ENCODE measurements at regions not wholly inside any gene's neighbourhood (a gene's known extent, or its start where the extent isn't known, plus 50 kb on each side); places are given as distances from the start of the nearest gene placed in this dataset.

- peaks cover 6% of the 10 kb centered on the region for H3K4me1 ChIP-seq
- WGBS, 2 donors = 91 to 93% methylated on average over 3 of the region's 3 CpGs
- H3K36me3 ChIP-seq (replicated peaks in 1 of 2; ENCODE audit: insufficient read depth in 1 of 2, low read depth in 2 of 2) = no peaks in the 10 kb centered on the region
- no peaks in the 10 kb centered on the region for H3K9me3 ChIP-seq
- intact Hi-C loops (cut with DNase I) = no loop called here
- ATAC-seq (no peak), DNase-seq (no peak)
- TF ChIP-seq CTCF (IDR thresholded peaks at IDR 0.05) = no peak
- no peak for TF ChIP-seq POLR2A (IDR thresholded peaks at IDR 0.05)
- H3K27ac ChIP-seq = no peak overlapping the region
- no peak overlapping the region for H3K4me3 ChIP-seq
- no peaks in the 10 kb centered on the region for H3K27me3 ChIP-seq
Observed at GRCh38 chr11:130526846-130527245, 78.4 kb downstream of the ADAMTS15 start.

- Histone ChIP-seq H3K9me3 (no peaks in the 10 kb centered on the region), H3K27ac (no peak overlapping the region), H3K27me3 (no peaks in the 10 kb centered on the region), H3K36me3 (replicated peaks in 1 of 2; ENCODE audit: insufficient read depth in 1 of 2, low read depth in 2 of 2) (no peaks in the 10 kb centered on the region), H3K4me1 (no peaks in the 10 kb centered on the region), H3K4me3 (no peak overlapping the region)
- ATAC-seq (no peak), DNase-seq (no peak)
- intact Hi-C loops (cut with DNase I) = no loop called here
- no peak for TF ChIP-seq POLR2A (IDR thresholded peaks at IDR 0.05)
- TF ChIP-seq CTCF (IDR thresholded peaks at IDR 0.05) = no peak
- 42 to 56% methylated on average over 5 of the region's 5 CpGs for WGBS, 2 donors
Observed at GRCh38 chr11:130527636-130528297, 79.3 kb downstream of the ADAMTS15 start.

- Histone ChIP-seq H3K27me3 (no peaks in the 10 kb centered on the region), H3K4me3 (no peak overlapping the region), H3K36me3 (replicated peaks in 1 of 2; ENCODE audit: insufficient read depth in 1 of 2, low read depth in 2 of 2) (no peaks in the 10 kb centered on the region), H3K9me3 (no peaks in the 10 kb centered on the region), H3K4me1 (no peaks in the 10 kb centered on the region), H3K27ac (no peak overlapping the region)
- intact Hi-C loops (cut with DNase I) = no loop called here
- WGBS, 2 donors = 74 to 80% methylated on average over 15 of the region's 16 CpGs
- DNase-seq (no peak), ATAC-seq (no peak)
- no peak for TF ChIP-seq CTCF (IDR thresholded peaks at IDR 0.05)
- no peak for TF ChIP-seq POLR2A (IDR thresholded peaks at IDR 0.05)
Observed at GRCh38 chr11:130528298-130529261, 80.1 kb downstream of the ADAMTS15 start.

GRCh38 chr11:130529366-130529765, 80.9 kb downstream of the ADAMTS15 start:
- Histone ChIP-seq H3K27ac (no peak overlapping the region), H3K4me3 (no peak overlapping the region), H3K27me3 (no peaks in the 10 kb centered on the region), H3K36me3 (replicated peaks in 1 of 2; ENCODE audit: insufficient read depth in 1 of 2, low read depth in 2 of 2) (no peaks in the 10 kb centered on the region), H3K4me1 (no peaks in the 10 kb centered on the region), H3K9me3 (no peaks in the 10 kb centered on the region)
- no peak for TF ChIP-seq POLR2A (IDR thresholded peaks at IDR 0.05)
- TF ChIP-seq CTCF (IDR thresholded peaks at IDR 0.05) = no peak
- 53 to 79% methylated on average over 5 of the region's 5 CpGs for WGBS, 2 donors
- ATAC-seq (no peak), DNase-seq (no peak)
- intact Hi-C loops (cut with DNase I) = no loop called here
